H1 (cell line): ENCODE measurements at regions not wholly inside any gene's neighbourhood (a gene's known extent, or its start where the extent isn't known, plus 50 kb on each side); places are given as distances from the start of the nearest gene placed in this dataset.

Source experiments
- CTCF ChIA-PET: fragments of 300-600 bp; sonication (Branson Sonifier 250); formaldehyde crosslinking; loops from one replicate; lab custom pipeline; 2021; ENCODE audit not compliant: partially characterized antibody; lab: Charles Lee
- POLR2A ChIA-PET: fragments of 300-600 bp; sonication (Branson Sonifier 250); formaldehyde crosslinking; loops from one replicate; lab custom pipeline; 2021; ENCODE audit warnings: inconsistent platforms; ENCODE audit not compliant: partially characterized antibody; lab: Charles Lee
- DNase-seq, 2 experiments: peaks; one replicate each; pipeline versions ENCODE4 v3.0.0 to v3.0.0-alpha.2; 2010 to 2022; ENCODE audit warnings: low spot score in 2 of 2, low read depth in 1 of 2, mixed read lengths in 1 of 2
- FAIRE-seq: peaks from 2 replicates; lab custom pipeline; 2011; peaks lifted over from hg19 to GRCh38; lab: Jason Lieb, UNC
- H2AFZ ChIP-seq: 2 replicates; pipeline ENCODE4 v1.8.1; 2012; ENCODE audit warnings: low read length, inconsistent platforms
- H2AK5ac ChIP-seq: 2 replicates; pipeline ENCODE4 v1.6.1; 2013; ENCODE audit warnings: low read depth, low read length
- H2BK120ac ChIP-seq: replicated peaks from 2 replicates; pipeline ENCODE3; 2013; ENCODE audit warnings: low read depth, low read length, inconsistent platforms
- H2BK12ac ChIP-seq: 2 replicates; pipeline ENCODE4 v1.6.1; 2013; ENCODE audit warnings: low read depth, low read length
- H2BK15ac ChIP-seq: 2 replicates; pipeline ENCODE4 v1.6.1; 2013; ENCODE audit warnings: low read length
- H2BK20ac ChIP-seq: 2 replicates; pipeline ENCODE4 v1.6.1; 2013; ENCODE audit warnings: low read length
- H2BK5ac ChIP-seq: 2 replicates; pipeline ENCODE4 v1.6.1; 2013; ENCODE audit warnings: low read depth, low read length
- H3K14ac ChIP-seq: 2 replicates; pipeline ENCODE4 v1.6.1; 2013; ENCODE audit warnings: inconsistent platforms; ENCODE audit not compliant: insufficient read length
- H3K18ac ChIP-seq: 2 replicates; pipeline ENCODE4 v1.6.1; 2013; ENCODE audit warnings: low read length; ENCODE audit errors: extremely low read depth
- H3K23ac ChIP-seq: 2 replicates; pipeline ENCODE4 v1.6.1; 2013; ENCODE audit warnings: inconsistent platforms; ENCODE audit not compliant: insufficient read length
- H3K23me2 ChIP-seq: 2 replicates; pipeline ENCODE4 v1.6.1; 2013; ENCODE audit warnings: low read depth, low read length
- H3K27ac ChIP-seq: 2 replicates; pipeline ENCODE4 v1.6.1; 2011; ENCODE audit warnings: low read depth, low read length, inconsistent platforms
- H3K27me3 ChIP-seq, 4 experiments: replicated peaks in 1 of 4; 1 replicate in 1 of 4; 2 replicates in 3 of 4; pipeline versions ENCODE4 v1.6.1 to v1.8.1; 2011 to 2013; ENCODE audit warnings: low read length in 3 of 4, mild to moderate bottlenecking in 3 of 4, inconsistent platforms in 2 of 4, mixed read lengths in 2 of 4, moderate library complexity in 1 of 4; ENCODE audit not compliant: control insufficient read depth in 3 of 4, insufficient read depth in 3 of 4; ENCODE audit errors: extremely low read depth in 1 of 4
- H3K36me3 ChIP-seq, 4 experiments: 2 replicates each; pipeline versions ENCODE4 v1.6.1 to v1.8.1; 2011 to 2013; ENCODE audit warnings: mild to moderate bottlenecking in 4 of 4, low read length in 3 of 4, moderate library complexity in 2 of 4, control low read depth in 1 of 4, inconsistent platforms in 1 of 4; ENCODE audit not compliant: insufficient read depth in 4 of 4, control insufficient read depth in 2 of 4
- H3K4ac ChIP-seq: replicated peaks from 2 replicates; pipeline ENCODE3; 2013; ENCODE audit warnings: low read length, low read depth, mixed read lengths, inconsistent platforms; ENCODE audit not compliant: insufficient read length
- H3K4me1 ChIP-seq, 4 experiments: replicated peaks in 1 of 4; 1 replicate in 1 of 4; 2 replicates in 3 of 4; pipeline versions ENCODE4 v1.6.1 to v1.8.1; 2011 to 2013; ENCODE audit warnings: low read length in 3 of 4, inconsistent platforms in 2 of 4, mixed read lengths in 1 of 4; ENCODE audit not compliant: insufficient read depth in 4 of 4, control insufficient read depth in 3 of 4
- H3K4me2 ChIP-seq, 2 experiments: 2 replicates each; pipeline versions ENCODE4 v1.6.1 to v1.8.1; 2011 to 2013; ENCODE audit warnings: low read depth in 2 of 2, low read length in 2 of 2, control low read depth in 1 of 2, inconsistent platforms in 1 of 2, mild to moderate bottlenecking in 1 of 2; ENCODE audit not compliant: insufficient read depth in 1 of 2
- H3K4me3 ChIP-seq, 4 experiments: fragments of 200-600, 300-600 bp in 1 of 4; sonication (generic), shearing (Covaris generic), sonication (Bioruptor Twin) in 1 of 4; 2 replicates each; pipeline versions ENCODE4 v1.5.1 to v1.8.1; 2011 to 2016; ENCODE audit warnings: low read length in 4 of 4, low read depth in 3 of 4, control low read depth in 2 of 4, inconsistent platforms in 2 of 4, mild to moderate bottlenecking in 2 of 4, mixed read lengths in 1 of 4, moderate library complexity in 1 of 4; ENCODE audit not compliant: insufficient read depth in 2 of 4; ENCODE audit errors: extremely low read depth in 1 of 4
- H3K56ac ChIP-seq: replicated peaks from 2 replicates; pipeline ENCODE3; 2013; ENCODE audit warnings: low read depth, mild to moderate bottlenecking, mixed read lengths, low read length, inconsistent platforms; ENCODE audit not compliant: insufficient read length
- H3K79me1 ChIP-seq: 2 replicates; pipeline ENCODE4 v1.6.1; 2013; ENCODE audit warnings: low read depth, low read length, control low read depth
- H3K79me2 ChIP-seq, 2 experiments: 2 replicates each; pipeline versions ENCODE4 v1.6.1 to v1.8.1; 2012 to 2013; ENCODE audit warnings: low read length in 2 of 2, mild to moderate bottlenecking in 2 of 2, inconsistent platforms in 1 of 2; ENCODE audit not compliant: insufficient read depth in 2 of 2, control insufficient read depth in 1 of 2
- H3K9ac ChIP-seq, 4 experiments: replicated peaks in 1 of 4; 1 replicate in 1 of 4; 2 replicates in 3 of 4; pipeline versions ENCODE4 v1.6.1 to v1.8.1; 2011 to 2013; ENCODE audit warnings: low read depth in 3 of 4, low read length in 3 of 4, control low read depth in 2 of 4, mild to moderate bottlenecking in 2 of 4, moderate library complexity in 2 of 4, inconsistent platforms in 1 of 4; ENCODE audit errors: extremely low read depth in 1 of 4
- H3K9me3 ChIP-seq, 2 experiments: 2 replicates each; pipeline versions ENCODE4 v1.6.1 to v1.8.1; 2012 to 2013; ENCODE audit warnings: mild to moderate bottlenecking in 2 of 2, moderate library complexity in 2 of 2, control low read depth in 1 of 2, inconsistent platforms in 1 of 2, low read depth in 1 of 2, low read length in 1 of 2, mixed read lengths in 1 of 2; ENCODE audit not compliant: insufficient read depth in 2 of 2
- H4K20me1 ChIP-seq, 2 experiments: replicated peaks in 1 of 2; 2 replicates each; pipeline versions ENCODE3 to v1.8.1; 2011 to 2013; ENCODE audit warnings: inconsistent platforms in 2 of 2, low read length in 2 of 2, mild to moderate bottlenecking in 1 of 2; ENCODE audit not compliant: insufficient read depth in 2 of 2, control insufficient read depth in 1 of 2
- H4K5ac ChIP-seq: 2 replicates; pipeline ENCODE4 v1.6.1; 2013; ENCODE audit warnings: low read length, low read depth, mixed read lengths, inconsistent platforms; ENCODE audit not compliant: insufficient read length
- H4K8ac ChIP-seq: 2 replicates; pipeline ENCODE4 v1.8.0; 2013; ENCODE audit warnings: mild to moderate bottlenecking, moderate library complexity, low read length, inconsistent platforms; ENCODE audit not compliant: insufficient read depth; ENCODE audit errors: extremely low read depth
- H4K91ac ChIP-seq: replicated peaks from 2 replicates; pipeline ENCODE3; 2013; ENCODE audit warnings: low read length, mixed read lengths, inconsistent platforms; ENCODE audit not compliant: insufficient read length
- BRCA1 ChIP-seq: IDR thresholded peaks from 2 replicates; pipeline ENCODE4 v1.6.1; 2012; ENCODE audit warnings: low read depth, low read length, improper control_type of control experiment
- CEBPB ChIP-seq: IDR thresholded peaks from 2 replicates; pipeline ENCODE4 v1.6.1; 2012; ENCODE audit warnings: low read depth, low read length
- CHD2 ChIP-seq: IDR thresholded peaks from 2 replicates; pipeline ENCODE4 v1.6.1; 2012; ENCODE audit warnings: low read length, improper control_type of control experiment
- EP300 ChIP-seq, 2 experiments: IDR thresholded peaks; 1 replicate in 1 of 2; 2 replicates in 1 of 2; pipeline ENCODE4 v1.6.1; 2011 to 2012; ENCODE audit warnings: low read depth in 2 of 2, low read length in 2 of 2, mild to moderate bottlenecking in 2 of 2, borderline replicate concordance in 1 of 2, inconsistent platforms in 1 of 2, moderate library complexity in 1 of 2
- GTF2F1 ChIP-seq: IDR thresholded peaks from 2 replicates; pipeline ENCODE4 v1.6.1; 2012; ENCODE audit warnings: low read depth, low read length, improper control_type of control experiment, borderline replicate concordance
- KDM1A ChIP-seq: fragments of 200-600, 300-600 bp; sonication (generic); IDR thresholded peaks from 2 replicates; pipeline ENCODE4 v1.7.1; 2016; ENCODE audit warnings: mild to moderate bottlenecking, low read length, borderline replicate concordance
- POLR2A ChIP-seq, 2 experiments: IDR thresholded peaks; 1 replicate in 1 of 2; 2 replicates in 1 of 2; pipeline ENCODE4 v1.6.1; 2011; ENCODE audit warnings: low read depth in 2 of 2, low read length in 2 of 2, mild to moderate bottlenecking in 2 of 2; ENCODE audit errors: control extremely low read depth in 1 of 2
- POLR2AphosphoS5 ChIP-seq: IDR thresholded peaks from 2 replicates; pipeline ENCODE4 v1.6.1; 2011; ENCODE audit warnings: low read depth, low read length
- RBBP5 ChIP-seq: IDR thresholded peaks from 2 replicates; pipeline ENCODE4 v1.7.1; 2012; ENCODE audit warnings: low read depth, mild to moderate bottlenecking, inconsistent platforms, low read length, moderate library complexity, borderline replicate concordance
- RNF2 ChIP-seq: fragments of 200-900, 300-1000 bp; sonication (generic); IDR thresholded peaks from 2 replicates; pipeline ENCODE4 v1.7.1; 2016; ENCODE audit warnings: borderline replicate concordance, low read depth, mild to moderate bottlenecking, antibody characterized with exemption, low read length; ENCODE audit not compliant: poor library complexity, severe bottlenecking; ENCODE audit errors: missing control alignments
- SIN3A ChIP-seq, 2 experiments: IDR thresholded peaks in 1 of 2; conservative IDR thresholded peaks in 1 of 2; 2 replicates each; pipeline ENCODE4 v1.6.1; 2011 to 2012; ENCODE audit warnings: low read length in 2 of 2, improper control_type of control experiment in 1 of 2, low read depth in 1 of 2, mild to moderate bottlenecking in 1 of 2
- SIX5 ChIP-seq: IDR thresholded peaks from 2 replicates; pipeline ENCODE4 v1.6.1; 2011; ENCODE audit warnings: mild to moderate bottlenecking, low read depth, low read length
- SUZ12 ChIP-seq: fragments of 200-600 bp; sonication (generic); IDR thresholded peaks from 2 replicates; pipeline ENCODE4 v1.6.1; 2012; ENCODE audit warnings: mild to moderate bottlenecking, inconsistent platforms, low read length, moderate library complexity, mixed read lengths
- TAF7 ChIP-seq: optimal IDR thresholded peaks from 2 replicates; pipeline ENCODE3; 2011; ENCODE audit warnings: low read depth, mild to moderate bottlenecking, inconsistent platforms, low read length, moderate library complexity, borderline replicate concordance
- ZNF274 ChIP-seq: IDR thresholded peaks from 2 replicates; pipeline ENCODE4 v1.7.0; 2012; ENCODE audit warnings: low read length, borderline replicate concordance; ENCODE audit errors: extremely low read depth
- WGBS, 2 experiments: shearing (Covaris generic) in 1 of 2; methylation state at CpG; one replicate each; pipeline versions ENCODE4 v1.1.6 to v1.1.7; 2013 to 2015; ENCODE audit warnings: low lambda C conversion rate in 2 of 2, mixed read lengths in 2 of 2, inconsistent platforms in 1 of 2, low coverage in 1 of 2, missing lambda C conversion rate in 1 of 2; ENCODE audit not compliant: insufficient replicate concordance in 2 of 2, insufficient coverage in 1 of 2, insufficient read length in 1 of 2; ENCODE audit errors: extremely low coverage in 1 of 2, missing lambda C conversion rate in 1 of 2; 5-methylcytosine and 5-hydroxymethylcytosine counted together

DNA sequence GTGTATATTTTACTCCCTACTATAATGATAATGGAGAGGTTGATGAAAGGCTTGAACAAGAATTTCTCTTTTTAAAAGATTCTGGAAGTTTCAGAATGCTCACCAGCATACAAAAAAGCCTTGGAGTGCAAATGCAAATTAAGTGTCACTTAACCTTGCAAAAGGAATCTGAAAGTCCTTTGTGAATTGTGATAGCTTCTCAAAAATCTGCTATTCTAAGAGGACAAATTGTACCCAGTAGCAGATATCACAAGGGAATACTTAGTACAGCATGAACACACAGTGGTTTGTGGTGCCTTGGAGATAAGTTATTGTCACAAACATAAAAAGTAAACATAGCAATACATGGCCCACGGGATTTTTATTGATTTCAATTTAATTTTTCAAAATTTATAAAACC is 1208.3 kb upstream of the B3GALT2 start:
- no peak overlapping the region for H2BK20ac ChIP-seq
- H3K56ac ChIP-seq = no peak overlapping the region
- H2BK5ac ChIP-seq = no peak overlapping the region
- no peak overlapping the region for H3K4me3 ChIP-seq
- no peaks in the 10 kb centered on the region for H3K36me3 ChIP-seq
- no peak overlapping the region for H3K18ac ChIP-seq
- no peaks in the 10 kb centered on the region for H3K27me3 ChIP-seq
- CTCF ChIA-PET = interaction anchor here (0.6 to 1.3 kb wide), 2 partner anchors 9 to 24 kb away, joined by 3 read pairs; no protein-coding TSS in a partner anchor
- H2BK15ac ChIP-seq = no peak overlapping the region
- FAIRE-seq (no peak), DNase-seq (no peak)
- no peak overlapping the region for H3K14ac ChIP-seq
- 100% methylated on average over 1 of the region's 1 CpG; no CpG with 5 or more reads in 1 of the 2 experiments for WGBS, 2 experiments
- H2BK120ac ChIP-seq = no peak overlapping the region
- H4K5ac ChIP-seq = no peak overlapping the region
- no peak overlapping the region for H2AK5ac ChIP-seq
- no peak overlapping the region for H2BK12ac ChIP-seq
- no peaks in the 10 kb centered on the region for H3K9me3 ChIP-seq
- no peaks in the 10 kb centered on the region for H3K79me1 ChIP-seq
- H3K9ac ChIP-seq = no peak overlapping the region
- H3K4me1 ChIP-seq = no peaks in the 10 kb centered on the region; a peak in 1 of 7 replicates
- no peaks in the 10 kb centered on the region for H3K79me2 ChIP-seq
- H3K4me2 ChIP-seq = no peak overlapping the region
- no peak overlapping the region for H3K27ac ChIP-seq
- no peak overlapping the region for H4K8ac ChIP-seq
- no peak overlapping the region for H3K23ac ChIP-seq
- H3K23me2 ChIP-seq = no peaks in the 10 kb centered on the region
- POLR2A ChIA-PET = no interaction called here
- no peak overlapping the region for H3K4ac ChIP-seq
- H4K20me1 ChIP-seq = no peaks in the 10 kb centered on the region
- no peak overlapping the region for H2AFZ ChIP-seq
- H4K91ac ChIP-seq = no peak overlapping the region
- TF ChIP-seq KDM1A = no peak
- no peak for TF ChIP-seq BRCA1
- TF ChIP-seq CEBPB = no peak
- no peak for TF ChIP-seq RBBP5
- TF ChIP-seq ZNF274 = no peak
- TF ChIP-seq SIN3A (conservative IDR thresholded peaks at IDR 0.05 in 1 of 2, IDR thresholded peaks at IDR 0.05 in 1 of 2; ENCODE audit: low read depth in 1 of 2, low read length in 2 of 2) = no peak
- no peak for TF ChIP-seq CHD2
- no peak for TF ChIP-seq TAF7
- no peak for TF ChIP-seq RNF2
- no peak for TF ChIP-seq EP300 (IDR thresholded peaks at IDR 0.05; ENCODE audit: borderline replicate concordance in 1 of 2, low read depth in 2 of 2, low read length in 2 of 2)
- TF ChIP-seq SIX5 = no peak
- TF ChIP-seq GTF2F1 = no peak
- no peak for TF ChIP-seq POLR2A (IDR thresholded peaks at IDR 0.05; ENCODE audit: control extremely low read depth in 1 of 2, low read depth in 2 of 2, low read length in 2 of 2)
- TF ChIP-seq SUZ12 = no peak
- no peak for TF ChIP-seq POLR2AphosphoS5
